ENCODE measurements at regions not wholly inside any gene's neighbourhood (a gene's known extent, or its start where the extent isn't known, plus 50 kb on each side); places are given as distances from the start of the nearest gene placed in this dataset.

- no peaks in the 10 kb centered on the region for H3K4me1 Mint-ChIP-seq
Measured at GRCh38 chr2:196502386-196502785, 137.1 kb upstream of the CCDC150 start.

GRCh38 chr2:196503398-196503797 is 136.1 kb upstream of the CCDC150 start:
- DNase-seq (no peak), ATAC-seq (no peak)
- Mint-ChIP-seq H3K9me3 (peaks cover 0 to 7% of the 10 kb centered on the region in 2 donors), H3K4me3 (no peak overlapping the region), H3K27me3 (ENCODE audit: low read depth in 2 of 2) (peaks cover 8 to 22% of the 10 kb centered on the region in 2 donors), H3K4me1 (no peaks in the 10 kb centered on the region), H3K27ac (no peak overlapping the region), H3K36me3 (peaks cover 7% of the 10 kb centered on the region)
- no peak overlapping the region for H3K27ac ChIP-seq (ENCODE audit: low read length)
- no peak overlapping the region for H3K4me3 ChIP-seq (ENCODE audit: low read length)
- TF ChIP-seq CTCF (IDR thresholded peaks at IDR 0.05), result no peak
- intact Hi-C loops (cut with micrococcal nuclease), result no loop called here
- peaks cover 4% of the 10 kb centered on the region for H3K9me3 ChIP-seq (ENCODE audit: control insufficient read depth, insufficient read depth, low read length)
- peaks cover 2% of the 10 kb centered on the region for H3K27me3 ChIP-seq (ENCODE audit: control insufficient read depth, insufficient read depth, low read length)
- 91% methylated on average over 3 of the region's 4 CpGs for WGBS (ENCODE audit: insufficient coverage)
- H3K4me1 ChIP-seq (ENCODE audit: control insufficient read depth, insufficient read depth, low read length), result no peaks in the 10 kb centered on the region
- no peaks in the 10 kb centered on the region for H3K36me3 ChIP-seq (ENCODE audit: control insufficient read depth, insufficient read depth, low read length)

More at GRCh38 chr2:196502386-196502785, 137.1 kb upstream of the CCDC150 start:
- H3K4me3 Mint-ChIP-seq, result no peak overlapping the region
- DNase-seq, result no peak
- H3K36me3 Mint-ChIP-seq, result peaks cover 7% of the 10 kb centered on the region
- no peak overlapping the region for H3K27ac Mint-ChIP-seq
- H3K27me3 Mint-ChIP-seq (ENCODE audit: low read depth in 2 of 2), result peaks cover 8 to 16% of the 10 kb centered on the region in 2 donors
- intact Hi-C loops (cut with micrococcal nuclease), result no loop called here
- peaks cover 4% of the 10 kb centered on the region for H3K9me3 ChIP-seq (ENCODE audit: control insufficient read depth, insufficient read depth, low read length)
- H3K36me3 ChIP-seq (ENCODE audit: control insufficient read depth, insufficient read depth, low read length), result no peaks in the 10 kb centered on the region
- H3K4me1 ChIP-seq (ENCODE audit: control insufficient read depth, insufficient read depth, low read length), result no peaks in the 10 kb centered on the region
- no peak for ATAC-seq
- peaks cover 0 to 8% of the 10 kb centered on the region in 2 donors for H3K9me3 Mint-ChIP-seq
- peaks cover 2% of the 10 kb centered on the region for H3K27me3 ChIP-seq (ENCODE audit: control insufficient read depth, insufficient read depth, low read length)
- no peak overlapping the region for H3K27ac ChIP-seq (ENCODE audit: low read length)
- 92% methylated on average over 6 of the region's 6 CpGs for WGBS (ENCODE audit: insufficient coverage)
- no peak overlapping the region for H3K4me3 ChIP-seq (ENCODE audit: low read length)
- TF ChIP-seq CTCF (IDR thresholded peaks at IDR 0.05), result no peak

GRCh38 chr2:196504788-196505187 is 134.7 kb upstream of the CCDC150 start:
- Mint-ChIP-seq H3K27me3 (ENCODE audit: low read depth in 2 of 2) (peaks cover 8 to 27% of the 10 kb centered on the region in 2 donors), H3K36me3 (no peaks in the 10 kb centered on the region), H3K9me3 (peaks cover 0 to 2% of the 10 kb centered on the region in 2 donors), H3K4me1 (no peaks in the 10 kb centered on the region), H3K27ac (no peak overlapping the region), H3K4me3 (no peak overlapping the region)
- DNase-seq, result no peak
- Histone ChIP-seq H3K9me3 (ENCODE audit: control insufficient read depth, insufficient read depth, low read length) (no peaks in the 10 kb centered on the region), H3K27me3 (ENCODE audit: control insufficient read depth, insufficient read depth, low read length) (peaks cover 2% of the 10 kb centered on the region), H3K36me3 (ENCODE audit: control insufficient read depth, insufficient read depth, low read length) (no peaks in the 10 kb centered on the region), H3K27ac (ENCODE audit: low read length) (no peak overlapping the region), H3K4me1 (ENCODE audit: control insufficient read depth, insufficient read depth, low read length) (no peaks in the 10 kb centered on the region), H3K4me3 (ENCODE audit: low read length) (no peak overlapping the region)
- ATAC-seq, result no peak
- intact Hi-C loops (cut with micrococcal nuclease), result no loop called here
- TF ChIP-seq CTCF (IDR thresholded peaks at IDR 0.05), result no peak

GRCh38 chr2:196510246-196510645 is 129.3 kb upstream of the CCDC150 start:
- Histone ChIP-seq H3K4me1 (ENCODE audit: control insufficient read depth, insufficient read depth, low read length) (no peaks in the 10 kb centered on the region), H3K9me3 (ENCODE audit: control insufficient read depth, insufficient read depth, low read length) (no peaks in the 10 kb centered on the region), H3K27ac (ENCODE audit: low read length) (no peak overlapping the region), H3K4me3 (ENCODE audit: low read length) (no peak overlapping the region), H3K27me3 (ENCODE audit: control insufficient read depth, insufficient read depth, low read length) (no peaks in the 10 kb centered on the region), H3K36me3 (ENCODE audit: control insufficient read depth, insufficient read depth, low read length) (no peaks in the 10 kb centered on the region)
- no peak overlapping the region for H3K27ac Mint-ChIP-seq
- peaks cover 4 to 26% of the 10 kb centered on the region in 2 donors for H3K27me3 Mint-ChIP-seq (ENCODE audit: low read depth in 2 of 2)
- TF ChIP-seq CTCF (IDR thresholded peaks at IDR 0.05), result no peak
- intact Hi-C loops (cut with micrococcal nuclease), result no loop called here
- H3K4me1 Mint-ChIP-seq, result no peaks in the 10 kb centered on the region
- H3K36me3 Mint-ChIP-seq, result no peaks in the 10 kb centered on the region
- no peak for DNase-seq
- ATAC-seq, result no peak
- no peak overlapping the region for H3K4me3 Mint-ChIP-seq
- H3K9me3 Mint-ChIP-seq, result no peaks in the 10 kb centered on the region
- WGBS (ENCODE audit: insufficient coverage), result 50% methylated on average over 1 of the region's 1 CpG
